ENCODE measurements at regions not wholly inside any gene's neighbourhood (a gene's known extent, or its start where the extent isn't known, plus 50 kb on each side); places are given as distances from the start of the nearest gene placed in this dataset.
"Not testable (repeated sequence)": the region's sequence is repeated elsewhere in the genome, so short reads cannot be mapped to it uniquely, and the experiment has no call there.

DNA sequence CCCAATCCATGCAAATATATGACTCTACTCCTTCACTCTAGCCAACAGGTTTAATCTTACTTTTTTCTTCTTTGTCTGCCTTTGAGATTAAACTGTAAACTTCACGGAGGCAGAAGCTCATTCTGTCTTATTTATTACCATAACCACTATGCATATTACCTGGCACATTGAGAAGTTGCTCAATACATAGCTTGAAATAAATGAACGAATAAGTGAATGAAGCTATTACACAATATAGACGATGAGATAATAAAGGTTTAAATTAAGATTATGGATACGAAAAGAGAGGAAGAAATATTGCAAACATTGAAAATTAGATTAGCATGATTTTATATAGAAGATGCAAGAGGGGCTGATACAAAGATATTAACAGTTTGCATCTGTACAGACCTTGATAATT, 385.1 kb downstream of the LTN1 start:
- no peak for DNase-seq (ENCODE audit: extremely low read depth in 1 of 2, low read depth in 1 of 2)

DNA sequence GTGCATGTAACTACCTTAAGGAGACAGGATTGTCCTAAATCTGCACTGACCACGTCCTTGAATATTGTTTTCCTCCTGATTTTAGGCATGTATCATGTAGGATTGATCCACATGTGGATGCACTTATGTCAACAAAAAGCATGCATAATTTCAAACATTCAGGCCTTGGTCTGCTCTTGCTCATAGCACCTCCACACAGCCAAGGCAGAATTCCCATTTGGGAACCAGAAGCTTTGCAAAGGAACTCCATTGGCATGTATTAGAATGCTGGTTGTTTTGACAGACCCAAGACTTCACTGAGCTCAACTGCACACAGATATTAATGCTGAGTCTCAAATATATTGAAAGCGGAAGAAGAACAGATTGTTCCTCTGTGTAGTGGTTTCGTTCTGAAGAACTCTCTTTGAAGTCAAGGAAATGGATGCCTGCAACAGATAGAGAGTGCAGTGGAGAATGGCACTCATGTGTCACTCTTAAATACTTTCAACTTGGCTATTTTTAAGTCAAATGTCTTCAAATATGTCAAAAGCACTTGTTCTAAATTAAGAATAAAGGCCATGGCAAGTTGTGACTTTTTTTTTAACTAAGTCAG, 387.6 kb downstream of the LTN1 start:
- no peak for DNase-seq (ENCODE audit: extremely low read depth in 1 of 2, low read depth in 1 of 2)

DNA sequence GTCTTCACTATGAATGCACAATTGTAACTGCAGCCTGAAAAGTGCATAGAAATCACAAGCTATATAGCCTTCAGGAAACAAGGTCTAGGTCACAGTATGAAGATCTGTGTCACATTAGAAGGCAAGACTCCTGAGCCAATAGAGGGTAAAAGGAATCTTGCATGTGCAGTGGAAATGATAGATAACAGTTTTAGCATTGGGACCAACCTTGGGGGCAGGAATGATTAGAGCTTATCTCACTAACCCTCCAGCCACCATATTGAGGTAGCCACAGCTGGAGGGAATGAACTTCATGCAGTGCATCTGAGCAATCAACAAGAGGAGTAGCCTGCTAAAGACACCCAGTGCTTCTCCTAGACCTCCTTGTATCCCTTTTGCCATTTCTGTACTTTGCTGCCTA, 390.1 kb downstream of the LTN1 start:
- no peak for DNase-seq (ENCODE audit: extremely low read depth in 1 of 2, low read depth in 1 of 2)

DNA sequence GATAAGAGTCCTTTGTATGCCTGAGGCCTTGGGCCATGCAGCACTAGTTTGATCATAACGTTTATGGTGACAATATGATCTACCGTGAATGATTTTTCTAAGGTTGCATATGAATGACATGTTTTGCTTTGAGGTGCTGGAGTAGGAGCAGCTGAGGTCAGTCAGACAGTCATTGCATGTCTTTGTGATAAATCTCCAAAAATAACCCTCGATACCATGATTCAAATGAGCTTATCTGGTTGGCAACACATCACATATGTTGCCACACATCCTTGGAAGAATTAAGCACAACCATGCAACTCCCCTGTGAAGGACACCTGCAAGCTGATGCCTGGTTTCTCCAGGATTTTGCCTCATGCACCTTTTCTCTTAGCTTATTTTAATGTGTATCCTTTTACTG, 394.5 kb downstream of the LTN1 start:
- no peak for DNase-seq (ENCODE audit: extremely low read depth in 1 of 2, low read depth in 1 of 2)

DNA sequence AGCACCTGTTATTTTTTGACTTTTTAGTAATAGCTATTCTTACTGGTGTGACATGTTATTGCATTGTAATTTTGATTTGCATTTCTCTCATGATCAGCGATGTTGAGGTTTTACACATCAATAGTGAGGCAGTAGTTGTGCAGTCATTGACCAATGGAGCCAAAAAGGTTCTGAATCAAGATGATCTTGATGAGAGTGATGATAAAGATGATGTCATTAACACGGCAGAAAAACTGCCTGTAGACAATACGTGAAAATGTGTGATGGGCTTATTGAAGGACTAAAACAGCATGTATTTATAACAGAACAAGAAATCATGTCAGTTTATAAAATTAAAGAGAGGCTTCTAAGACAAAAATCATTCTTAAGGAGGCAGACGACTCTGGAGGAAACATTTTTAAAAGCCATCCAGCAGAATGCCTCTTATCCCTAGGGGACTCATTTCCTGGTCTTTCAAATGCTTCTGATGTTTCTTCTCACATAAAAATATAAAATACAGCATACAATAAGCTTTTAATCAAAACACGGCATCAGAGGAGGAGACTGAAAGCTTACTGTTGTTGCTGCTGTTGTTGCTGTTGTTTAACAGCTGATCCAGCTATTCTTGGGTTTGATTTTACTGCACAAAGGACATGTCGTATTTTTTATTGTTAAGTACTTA, 400.3 kb downstream of the LTN1 start:
- DNase-seq (ENCODE audit: extremely low read depth in 1 of 2, low read depth in 1 of 2), result no peak

DNA sequence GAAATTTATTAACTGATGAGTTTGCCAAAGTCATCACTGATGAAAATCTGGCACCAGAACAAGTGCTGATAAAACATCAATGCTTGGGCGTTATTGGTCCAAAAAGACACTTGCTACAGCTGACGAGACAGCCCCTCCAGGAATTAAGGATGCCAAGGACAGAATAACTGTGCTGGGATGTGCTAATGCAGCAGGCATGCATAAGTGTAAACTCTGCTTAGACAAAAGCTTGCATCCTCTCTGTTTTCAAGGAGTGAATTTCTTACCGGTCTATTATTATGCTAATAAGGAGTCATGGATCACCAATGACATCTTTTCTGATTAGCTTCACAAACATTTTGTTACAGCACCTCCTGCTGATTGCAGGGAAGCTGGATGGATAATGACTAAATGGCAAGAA, 402.0 kb downstream of the LTN1 start:
- DNase-seq (ENCODE audit: extremely low read depth in 1 of 2, low read depth in 1 of 2), result no peak

DNA sequence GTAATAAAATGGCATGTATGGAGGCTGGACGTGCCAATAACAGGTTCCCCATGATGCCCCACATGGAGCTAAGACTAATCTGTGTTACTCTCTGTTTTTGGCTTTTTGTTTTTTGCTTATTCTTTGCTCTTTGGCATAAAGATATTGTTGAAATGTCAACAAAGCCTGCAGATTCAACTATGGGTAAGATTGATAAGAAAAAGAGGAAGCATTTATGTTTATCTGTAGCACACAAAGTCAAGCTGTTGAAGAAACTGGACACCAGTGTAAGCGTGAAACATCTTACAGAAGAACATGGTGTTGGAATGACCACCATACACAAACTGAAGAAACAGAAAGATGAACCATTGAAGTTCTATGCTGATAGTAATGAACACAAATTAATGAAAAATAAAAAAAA, 402.7 kb downstream of the LTN1 start:
- no peak for DNase-seq (ENCODE audit: extremely low read depth in 1 of 2, low read depth in 1 of 2)

DNA sequence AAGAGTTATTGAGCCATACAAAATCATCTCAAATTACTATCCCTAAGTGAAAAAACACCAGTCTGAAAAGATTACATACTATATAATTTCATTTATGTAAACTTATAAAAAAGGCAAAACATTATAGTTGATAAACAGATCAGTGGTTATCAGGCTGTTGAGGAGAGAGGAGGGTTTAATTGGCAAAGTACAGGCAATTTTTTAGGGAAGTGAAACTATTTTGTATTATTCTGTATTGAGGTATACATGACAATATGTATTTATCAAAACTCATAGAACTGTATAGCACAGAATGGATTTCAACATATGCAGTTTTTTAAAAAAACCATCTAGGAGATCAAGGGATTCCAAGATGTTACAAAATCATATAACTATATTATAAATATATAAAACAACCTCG, 403.7 kb downstream of the LTN1 start:
- DNase-seq (ENCODE audit: extremely low read depth in 1 of 2, low read depth in 1 of 2), result no peak

DNA sequence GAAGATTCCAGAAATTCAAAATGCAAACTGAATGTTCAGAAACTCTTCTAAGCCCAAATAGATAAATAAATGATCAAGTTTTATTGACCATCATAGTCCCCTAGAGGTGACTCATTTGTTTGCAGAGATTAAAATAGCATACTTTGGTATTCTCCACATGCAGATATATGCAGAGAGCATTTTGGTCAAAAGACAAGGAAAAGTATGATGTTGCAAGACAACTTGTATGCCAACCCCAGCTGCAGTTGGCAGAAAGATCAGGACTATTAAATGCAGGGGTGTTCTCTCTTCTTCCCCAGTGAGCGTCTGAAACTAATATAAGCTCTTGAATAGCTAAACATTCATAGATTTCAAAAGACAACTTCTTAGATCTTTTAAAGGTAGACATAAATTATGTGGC, 404.9 kb downstream of the LTN1 start:
- no peak for DNase-seq (ENCODE audit: extremely low read depth in 1 of 2, low read depth in 1 of 2)

DNA sequence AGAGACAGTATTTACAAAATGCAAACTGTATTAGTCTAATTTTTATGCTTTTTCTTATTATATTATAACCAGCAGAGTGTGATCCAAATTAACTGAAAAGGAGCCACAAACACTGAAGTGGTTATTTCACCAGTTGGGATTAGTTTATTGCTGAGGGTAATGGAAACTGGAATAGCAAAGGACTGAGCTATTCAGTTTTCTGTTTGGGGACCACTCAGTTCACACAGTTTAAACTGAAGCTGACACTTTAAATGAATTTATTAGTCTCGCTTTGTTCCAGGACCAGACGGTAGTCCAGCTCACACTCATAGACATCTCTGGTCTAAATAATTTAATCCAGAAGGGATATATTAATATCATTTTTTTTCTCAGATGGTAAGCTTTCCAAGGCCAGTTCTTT, 410.7 kb downstream of the LTN1 start:
- DNase-seq (ENCODE audit: extremely low read depth in 1 of 2, low read depth in 1 of 2), result no peak

DNA sequence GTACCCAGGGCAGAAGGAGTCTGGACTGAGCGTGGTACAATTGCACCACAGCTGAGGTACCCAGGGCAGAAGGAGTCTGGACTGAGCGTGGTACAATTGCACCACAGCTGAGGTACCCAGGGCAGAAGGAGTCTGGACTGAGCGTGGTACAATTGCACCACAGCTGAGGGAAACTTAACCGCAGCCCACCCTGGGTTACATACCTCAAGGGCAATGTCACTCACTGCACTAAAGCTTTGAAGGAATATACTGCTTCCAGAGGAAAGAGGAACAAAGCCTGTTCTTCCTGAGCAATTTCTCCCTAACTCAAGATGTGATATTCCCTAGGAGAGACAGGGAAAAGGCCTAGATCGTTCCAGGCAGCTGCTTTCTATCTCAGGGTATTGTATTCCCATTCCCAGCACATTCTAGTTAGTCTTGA, 411.4 kb downstream of the LTN1 start:
- DNase-seq (ENCODE audit: extremely low read depth in 1 of 2, low read depth in 1 of 2), result not testable (repeated sequence)

DNA sequence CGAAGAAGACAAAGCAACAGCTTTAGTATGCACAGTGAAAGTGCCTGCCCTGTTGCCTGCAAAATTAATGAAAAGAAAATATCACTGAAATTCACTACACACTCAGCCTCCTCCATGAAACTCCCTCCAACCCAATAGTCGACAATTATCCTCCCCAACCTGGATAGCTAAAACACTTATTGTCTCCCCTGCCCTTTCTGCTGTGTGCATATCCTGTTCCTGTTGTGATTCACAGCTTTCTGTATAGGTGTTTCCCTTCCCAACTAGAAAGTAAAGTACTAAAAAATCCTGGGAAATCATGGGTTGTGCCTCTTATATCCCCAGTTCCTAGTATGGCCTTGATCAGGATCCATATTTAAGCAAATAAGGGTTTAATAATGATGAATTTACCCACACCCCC, 412.1 kb downstream of the LTN1 start:
- DNase-seq (ENCODE audit: extremely low read depth in 1 of 2, low read depth in 1 of 2), result no peak

DNA sequence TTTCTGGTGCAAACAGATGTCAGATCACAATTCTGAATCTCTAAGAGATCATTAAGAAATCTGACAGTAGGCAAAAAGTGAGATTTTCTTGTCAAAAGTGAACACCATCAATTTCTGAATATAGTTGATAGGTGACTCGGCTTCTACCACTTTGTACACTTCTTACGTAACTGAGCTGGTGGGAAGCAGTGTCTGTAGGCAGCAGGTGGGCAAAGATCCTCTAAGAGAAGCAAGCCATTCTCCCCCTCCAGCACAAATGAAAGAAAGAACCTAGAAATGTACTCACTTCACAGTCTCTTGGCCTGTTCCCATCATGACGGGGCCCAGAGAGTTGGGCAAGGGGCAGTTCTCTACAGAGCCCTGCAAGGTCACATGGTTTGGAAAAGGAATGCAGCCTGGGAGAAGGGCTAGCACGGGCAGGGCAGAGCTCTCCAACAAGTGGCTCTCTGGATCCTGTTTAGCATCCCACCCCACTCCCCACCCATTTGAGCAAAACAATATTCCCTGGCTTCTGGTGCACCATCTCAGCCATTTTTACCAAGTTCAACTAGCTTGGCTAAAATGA, 412.6 kb downstream of the LTN1 start:
- DNase-seq (ENCODE audit: extremely low read depth in 1 of 2, low read depth in 1 of 2), result no peak

DNA sequence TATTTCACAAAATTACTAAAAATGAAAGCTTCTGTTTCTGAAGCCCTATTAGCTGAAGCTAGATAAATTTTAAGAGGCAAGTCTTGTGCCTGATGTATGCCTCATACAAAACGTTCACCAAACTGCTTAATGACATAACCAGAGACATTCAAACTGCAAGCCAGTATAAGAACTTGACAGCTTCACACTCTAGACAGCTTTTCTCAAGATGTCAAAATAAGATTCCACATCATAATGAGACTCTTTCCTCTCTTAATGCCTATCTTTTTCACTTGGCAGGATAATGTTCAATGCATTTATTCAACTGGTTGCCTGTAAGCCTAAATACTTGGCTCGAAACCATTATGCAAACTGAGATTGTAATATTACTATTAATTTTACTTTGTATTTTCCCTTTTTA, 424.0 kb downstream of the LTN1 start:
- no peak for DNase-seq (ENCODE audit: extremely low read depth in 1 of 2, low read depth in 1 of 2)

DNA sequence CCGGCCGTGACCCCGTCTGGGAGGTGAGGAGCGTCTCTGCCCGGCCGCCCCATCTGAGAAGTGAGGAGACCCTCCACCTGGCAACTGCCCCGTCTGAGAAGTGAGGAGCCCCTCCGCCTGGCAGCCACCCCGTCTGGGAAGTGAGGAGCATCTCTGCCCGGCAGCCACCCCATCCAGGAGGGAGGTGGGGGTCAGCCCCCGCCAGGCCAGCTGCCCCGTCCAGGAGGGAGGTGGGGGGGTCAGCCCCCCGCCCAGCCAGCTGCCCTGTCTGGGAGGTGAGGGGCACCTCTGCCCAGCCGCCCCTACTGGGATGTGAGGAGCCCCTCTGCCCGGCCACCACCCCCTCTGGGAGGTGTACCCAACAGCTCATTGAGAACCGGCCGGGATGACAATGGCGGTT, 428.7 kb downstream of the LTN1 start:
- DNase-seq (ENCODE audit: extremely low read depth in 1 of 2, low read depth in 1 of 2), result not testable (repeated sequence)

DNA sequence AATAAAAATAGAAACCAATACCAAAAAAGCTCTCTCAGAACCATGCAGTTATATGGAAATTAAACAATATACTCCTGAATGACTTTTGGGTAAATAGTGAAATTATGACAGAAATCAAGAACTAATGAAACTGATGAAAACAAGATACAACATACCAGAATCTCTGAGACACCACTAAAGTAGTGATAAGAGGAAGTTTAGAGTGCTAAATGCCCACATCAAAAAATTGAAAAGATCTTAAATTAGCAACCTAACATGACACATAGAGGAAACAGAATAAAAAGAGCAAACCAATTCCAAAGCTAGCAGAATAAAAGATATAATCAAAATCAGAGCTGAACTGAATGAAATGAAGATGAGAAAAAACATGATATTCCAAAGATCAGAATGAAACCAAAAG, 430.9 kb downstream of the LTN1 start:
- no peak for DNase-seq (ENCODE audit: extremely low read depth in 1 of 2, low read depth in 1 of 2)

DNA sequence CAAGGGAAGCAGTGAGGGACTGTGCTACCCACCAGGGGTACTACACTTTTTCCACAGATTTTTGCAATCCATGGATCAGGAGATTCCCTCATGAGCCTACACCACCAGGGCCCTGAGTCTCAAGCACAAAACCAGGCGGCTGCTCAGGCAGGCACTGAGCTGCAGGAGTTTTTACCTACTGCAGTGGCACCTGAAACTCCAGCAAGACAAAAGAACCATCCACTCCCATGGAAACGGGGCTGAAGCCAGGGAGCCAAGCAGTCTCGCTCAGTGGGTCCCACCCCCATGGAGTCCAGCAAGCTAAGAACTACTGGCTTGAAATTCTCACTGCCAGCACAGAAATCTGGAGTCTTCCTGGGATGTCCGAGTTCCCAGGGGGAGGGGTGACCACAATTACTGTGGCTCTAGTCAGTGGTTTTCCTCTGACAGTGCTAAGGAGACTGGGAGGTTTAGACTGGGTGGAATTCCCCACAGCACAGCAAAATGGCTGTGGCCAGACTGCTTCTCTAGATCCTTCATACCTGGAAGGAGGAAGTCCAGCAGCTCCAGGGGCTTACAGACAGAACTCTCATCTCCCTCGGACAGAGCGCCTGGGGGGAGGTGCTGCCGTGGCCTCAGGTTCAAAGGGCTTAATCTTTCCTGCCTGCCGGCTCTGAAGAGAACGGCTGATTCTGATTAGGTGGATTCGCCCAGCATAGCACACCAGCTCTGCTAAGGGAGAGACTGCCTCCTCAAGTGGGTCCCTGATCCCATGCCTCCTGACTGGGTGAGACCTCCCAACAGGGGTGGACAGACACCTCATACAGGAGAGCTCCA, 437.8 kb downstream of the LTN1 start:
- no peak for DNase-seq (ENCODE audit: extremely low read depth in 1 of 2, low read depth in 1 of 2)

DNA sequence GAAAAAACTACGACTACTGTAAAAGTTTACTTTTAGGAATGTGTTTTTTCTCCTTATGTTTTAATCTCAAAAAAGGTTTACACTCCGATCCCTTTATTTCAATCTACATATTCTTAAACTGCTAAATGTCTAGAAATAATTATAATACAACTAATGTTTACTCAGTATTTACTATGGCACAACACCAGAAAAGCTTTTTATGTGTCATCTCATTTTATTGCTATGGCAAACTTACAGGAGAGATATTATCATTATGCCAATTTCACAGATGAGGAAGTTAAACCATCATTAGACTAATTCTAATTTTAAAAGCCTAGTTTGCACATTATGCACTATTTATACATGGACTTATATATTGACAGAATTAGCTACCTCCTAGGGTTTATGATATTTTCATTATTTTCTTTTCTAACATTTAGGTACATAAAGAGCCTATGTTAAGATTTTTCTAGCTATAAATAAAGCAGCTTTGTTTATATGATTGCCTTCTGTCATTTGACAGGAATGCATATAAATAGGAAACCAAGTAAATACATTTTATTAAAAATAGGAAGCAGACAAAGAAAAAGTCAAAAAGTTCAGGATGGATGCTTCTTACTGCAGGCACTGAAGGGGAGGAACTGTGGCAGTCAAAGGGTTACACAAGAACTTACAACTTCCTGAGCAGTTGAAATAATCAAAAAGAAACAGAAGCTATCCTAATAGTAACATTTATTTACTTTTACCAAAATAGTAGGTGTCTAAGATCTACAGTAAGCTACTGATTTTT, 442.4 kb downstream of the LTN1 start:
- DNase-seq (ENCODE audit: extremely low read depth in 1 of 2, low read depth in 1 of 2), result no peak

DNA sequence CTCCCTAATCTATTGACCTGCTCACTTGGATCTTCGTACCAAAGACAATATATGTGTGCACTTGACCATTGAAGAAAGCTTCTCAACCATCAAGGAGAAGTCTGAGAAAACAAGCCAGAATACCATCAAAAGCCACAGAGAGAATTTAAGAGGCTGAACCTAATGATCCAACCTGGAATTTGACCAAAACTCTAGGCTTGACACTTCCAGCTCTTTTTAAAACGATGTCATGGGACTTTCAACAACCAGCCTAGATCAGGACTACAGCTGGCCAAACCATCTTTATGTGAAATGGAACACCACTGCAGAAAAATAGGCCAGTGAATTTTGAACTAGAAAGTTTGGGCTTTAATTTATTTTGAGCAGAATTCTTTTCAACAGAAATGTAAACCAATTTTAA, 444.4 kb downstream of the LTN1 start:
- no peak for DNase-seq (ENCODE audit: extremely low read depth in 1 of 2, low read depth in 1 of 2)

DNA sequence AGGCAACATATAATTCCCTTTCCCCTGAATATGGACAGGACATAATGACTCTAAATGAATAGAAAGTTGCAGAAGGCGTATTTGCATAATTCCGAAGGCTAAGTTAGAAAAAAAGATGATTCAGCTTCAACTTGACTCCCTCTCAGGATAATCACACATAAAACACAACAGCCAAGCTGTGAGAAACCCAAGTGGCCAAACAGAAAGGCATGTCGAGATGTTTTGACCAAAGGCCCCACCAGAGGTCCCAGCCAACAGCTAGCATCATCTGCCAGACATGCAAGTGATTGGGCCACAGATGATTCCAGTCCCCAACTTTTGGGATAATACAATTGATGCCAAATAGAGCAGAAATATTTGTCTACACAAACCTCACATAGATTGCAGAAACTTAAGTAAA, 444.9 kb downstream of the LTN1 start:
- no peak for DNase-seq (ENCODE audit: extremely low read depth in 1 of 2, low read depth in 1 of 2)

DNA sequence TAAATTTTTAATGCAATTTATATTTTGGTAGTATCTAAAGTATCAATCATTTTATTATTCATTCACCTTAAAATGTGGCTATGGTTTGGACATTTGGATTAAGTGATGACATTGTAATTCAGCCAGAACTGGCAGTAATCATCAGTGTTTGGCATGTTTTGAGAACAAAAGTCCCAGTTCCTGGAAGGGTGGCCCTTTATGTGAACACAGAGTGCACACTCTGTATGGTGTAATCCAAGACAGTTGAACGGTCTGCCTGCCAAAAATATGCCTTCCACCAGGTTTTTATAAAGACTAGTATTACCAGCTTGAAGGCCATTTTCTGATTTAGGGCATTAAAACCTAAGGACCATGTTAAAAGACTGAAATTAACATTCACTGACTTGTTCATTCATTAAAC, 448.7 kb downstream of the LTN1 start:
- no peak for DNase-seq (ENCODE audit: extremely low read depth in 1 of 2, low read depth in 1 of 2)
